Liver (tissue), 8 donors: ENCODE measurements at regions not wholly inside any gene's neighbourhood (a gene's known extent, or its start where the extent isn't known, plus 50 kb on each side); places are given as distances from the start of the nearest gene placed in this dataset.

ENCODE experiments used
- DNase-seq: peaks from one replicate; pipeline ENCODE4 v3.0.0-alpha.2; 2017; ENCODE audit warnings: low spot score
- H3K27ac ChIP-seq, 2 donors: one replicate each; pipeline ENCODE4 v1.7.0; 2013; ENCODE audit warnings: inconsistent platforms in 2 of 2, low read length in 2 of 2, control low read depth in 1 of 2, low read depth in 1 of 2, mild to moderate bottlenecking in 1 of 2
- H3K27me3 ChIP-seq, 4 donors: one replicate each; pipeline versions ENCODE4 v1.6.1 to v1.7.0; 2013; ENCODE audit warnings: low read length in 3 of 4, inconsistent platforms in 1 of 4, mild to moderate bottlenecking in 1 of 4, moderate library complexity in 1 of 4; ENCODE audit not compliant: control insufficient read depth in 4 of 4, insufficient read depth in 4 of 4
- H3K36me3 ChIP-seq, 4 donors: one replicate each; pipeline versions ENCODE4 v1.6.1 to v1.7.0; 2013; ENCODE audit warnings: low read length in 3 of 4, mild to moderate bottlenecking in 3 of 4, low read depth in 1 of 4, moderate library complexity in 1 of 4; ENCODE audit not compliant: control insufficient read depth in 4 of 4, insufficient read depth in 3 of 4
- H3K4me1 ChIP-seq, 4 donors: one replicate each; pipeline versions ENCODE4 v1.6.1 to v1.7.0; 2013; ENCODE audit warnings: low read length in 3 of 4, mild to moderate bottlenecking in 3 of 4, moderate library complexity in 1 of 4; ENCODE audit not compliant: control insufficient read depth in 4 of 4, insufficient read depth in 4 of 4
- H3K4me3 ChIP-seq, 3 donors: one replicate each; pipeline versions ENCODE4 v1.6.1 to v1.7.0; 2013; ENCODE audit warnings: low read length in 3 of 3, control low read depth in 1 of 3, low read depth in 1 of 3, mild to moderate bottlenecking in 1 of 3
- H3K9ac ChIP-seq, 2 donors: one replicate each; pipeline ENCODE4 v1.7.0; 2013; ENCODE audit warnings: low read length in 2 of 2, mild to moderate bottlenecking in 2 of 2, moderate library complexity in 2 of 2, control low read depth in 1 of 2, low read depth in 1 of 2
- H3K9me3 ChIP-seq, 4 donors: one replicate each; pipeline versions ENCODE4 v1.6.1 to v1.7.0; 2013; ENCODE audit warnings: low read length in 3 of 4; ENCODE audit not compliant: control insufficient read depth in 4 of 4
- CTCF ChIP-seq: fragments of 150-350 bp; IDR thresholded peaks from 2 replicates; pipeline ENCODE4 v1.5.1; 2017; ENCODE audit warnings: improper control_type of control experiment, low read depth, low read length; ENCODE audit not compliant: missing input control
- EGR1 ChIP-seq, 2 donors: IDR thresholded peaks; 2 replicates each; pipeline ENCODE4 v1.6.1; 2016 to 2018; ENCODE audit warnings: antibody characterized with exemption in 2 of 2, low read depth in 2 of 2
- FOXA1 ChIP-seq: IDR thresholded peaks from 2 replicates; pipeline ENCODE4 v1.6.1; 2016; ENCODE audit warnings: antibody characterized with exemption
- FOXA2 ChIP-seq: IDR thresholded peaks from 2 replicates; pipeline ENCODE4 v1.6.1; 2016; ENCODE audit warnings: antibody characterized with exemption
- GABPA ChIP-seq, 2 donors: IDR thresholded peaks in 1 of 2; conservative IDR thresholded peaks in 1 of 2; 2 replicates each; pipeline ENCODE4 v1.6.1; 2016; ENCODE audit warnings: antibody characterized with exemption in 2 of 2, mild to moderate bottlenecking in 1 of 2, moderate library complexity in 1 of 2
- HNF4A ChIP-seq, 2 donors: conservative IDR thresholded peaks; 2 replicates each; pipeline ENCODE4 v1.6.1; 2016; ENCODE audit warnings: antibody characterized with exemption in 2 of 2, mild to moderate bottlenecking in 2 of 2
- HNF4G ChIP-seq: IDR thresholded peaks from 2 replicates; pipeline ENCODE4 v1.6.1; 2016; ENCODE audit warnings: antibody characterized with exemption
- JUND ChIP-seq, 2 donors: IDR thresholded peaks; 2 replicates each; pipeline ENCODE4 v1.6.1; 2016; ENCODE audit warnings: antibody characterized with exemption in 2 of 2
- NR2F2 ChIP-seq: IDR thresholded peaks from 2 replicates; pipeline ENCODE4 v1.6.1; 2016; ENCODE audit warnings: antibody characterized with exemption
- RAD21 ChIP-seq, 2 donors: IDR thresholded peaks; 2 replicates each; pipeline ENCODE4 v1.6.1; 2016; ENCODE audit warnings: antibody characterized with exemption in 2 of 2, mild to moderate bottlenecking in 2 of 2
- RXRA ChIP-seq, 2 donors: IDR thresholded peaks; 2 replicates each; pipeline ENCODE4 v1.6.1; 2017 to 2018; ENCODE audit warnings: antibody characterized with exemption in 2 of 2, mild to moderate bottlenecking in 1 of 2
- SP1 ChIP-seq: IDR thresholded peaks from 2 replicates; pipeline ENCODE4 v1.6.1; 2018; ENCODE audit warnings: antibody characterized with exemption, mild to moderate bottlenecking
- TAF1 ChIP-seq: conservative IDR thresholded peaks from 2 replicates; pipeline ENCODE4 v1.6.1; 2016; ENCODE audit warnings: antibody characterized with exemption, mild to moderate bottlenecking
- YY1 ChIP-seq: IDR thresholded peaks from 2 replicates; pipeline ENCODE4 v1.6.1; 2016; ENCODE audit warnings: antibody characterized with exemption, mild to moderate bottlenecking
- WGBS: extraction: QIAGEN DNeasy Blood & Tissue Kit; methylation state at CpG from one replicate; pipeline ENCODE4 v1.1.7; 2013; 5-methylcytosine and 5-hydroxymethylcytosine counted together
- TF ChIP-seq, protein P1 (sequence below): IDR thresholded peaks from 2 replicates; pipeline ENCODE4 v1.6.1; 2016; ENCODE audit warnings: antibody characterized with exemption
- TF ChIP-seq, protein P2 (sequence below): IDR thresholded peaks from 2 replicates; pipeline ENCODE4 v1.6.1; 2016; ENCODE audit warnings: antibody characterized with exemption, mild to moderate bottlenecking
- TF ChIP-seq, protein P3 (sequence below): IDR thresholded peaks from 2 replicates; pipeline ENCODE4 v1.6.1; 2016; ENCODE audit warnings: antibody characterized with exemption
- TF ChIP-seq, protein P4 (sequence below): IDR thresholded peaks from 2 replicates; pipeline ENCODE4 v1.6.1; 2016; ENCODE audit warnings: antibody characterized with exemption
- donor health status: healthy.
- donor health status: healthy.
- donor health status: healthy.
- donor health status: healthy.
- donor health status: healthy.

DNA sequence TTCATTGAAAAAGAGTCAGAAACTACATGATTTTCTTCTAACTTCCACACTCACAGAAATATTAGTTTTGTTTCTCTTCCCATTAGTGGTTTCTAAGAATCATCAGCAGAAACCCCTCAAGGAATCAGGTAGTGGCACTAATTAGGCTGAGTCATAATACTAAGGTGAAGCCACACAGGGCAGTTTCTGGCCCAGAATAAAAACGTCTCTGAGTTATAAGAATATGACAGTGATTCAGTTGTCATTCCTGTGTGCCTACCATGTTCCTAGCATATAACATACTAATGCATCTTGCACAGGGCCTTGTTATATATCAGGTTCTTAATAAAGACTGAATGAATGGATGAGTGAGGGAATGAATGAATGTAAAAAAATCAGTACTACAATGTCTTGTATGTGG lies 206.0 kb upstream of the PLEKHG7 start:
- WGBS, result 80% methylated on average over 1 of the region's 1 CpG
- no peak for TF ChIP-seq EGR1 (IDR thresholded peaks at IDR 0.05; ENCODE audit: low read depth in 2 of 2)
- TF ChIP-seq, protein P1, sequence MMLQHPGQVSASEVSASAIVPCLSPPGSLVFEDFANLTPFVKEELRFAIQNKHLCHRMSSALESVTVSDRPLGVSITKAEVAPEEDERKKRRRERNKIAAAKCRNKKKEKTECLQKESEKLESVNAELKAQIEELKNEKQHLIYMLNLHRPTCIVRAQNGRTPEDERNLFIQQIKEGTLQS, result no peak
- no peak for TF ChIP-seq YY1
- TF ChIP-seq TAF1, result no peak
- TF ChIP-seq, protein P2, sequence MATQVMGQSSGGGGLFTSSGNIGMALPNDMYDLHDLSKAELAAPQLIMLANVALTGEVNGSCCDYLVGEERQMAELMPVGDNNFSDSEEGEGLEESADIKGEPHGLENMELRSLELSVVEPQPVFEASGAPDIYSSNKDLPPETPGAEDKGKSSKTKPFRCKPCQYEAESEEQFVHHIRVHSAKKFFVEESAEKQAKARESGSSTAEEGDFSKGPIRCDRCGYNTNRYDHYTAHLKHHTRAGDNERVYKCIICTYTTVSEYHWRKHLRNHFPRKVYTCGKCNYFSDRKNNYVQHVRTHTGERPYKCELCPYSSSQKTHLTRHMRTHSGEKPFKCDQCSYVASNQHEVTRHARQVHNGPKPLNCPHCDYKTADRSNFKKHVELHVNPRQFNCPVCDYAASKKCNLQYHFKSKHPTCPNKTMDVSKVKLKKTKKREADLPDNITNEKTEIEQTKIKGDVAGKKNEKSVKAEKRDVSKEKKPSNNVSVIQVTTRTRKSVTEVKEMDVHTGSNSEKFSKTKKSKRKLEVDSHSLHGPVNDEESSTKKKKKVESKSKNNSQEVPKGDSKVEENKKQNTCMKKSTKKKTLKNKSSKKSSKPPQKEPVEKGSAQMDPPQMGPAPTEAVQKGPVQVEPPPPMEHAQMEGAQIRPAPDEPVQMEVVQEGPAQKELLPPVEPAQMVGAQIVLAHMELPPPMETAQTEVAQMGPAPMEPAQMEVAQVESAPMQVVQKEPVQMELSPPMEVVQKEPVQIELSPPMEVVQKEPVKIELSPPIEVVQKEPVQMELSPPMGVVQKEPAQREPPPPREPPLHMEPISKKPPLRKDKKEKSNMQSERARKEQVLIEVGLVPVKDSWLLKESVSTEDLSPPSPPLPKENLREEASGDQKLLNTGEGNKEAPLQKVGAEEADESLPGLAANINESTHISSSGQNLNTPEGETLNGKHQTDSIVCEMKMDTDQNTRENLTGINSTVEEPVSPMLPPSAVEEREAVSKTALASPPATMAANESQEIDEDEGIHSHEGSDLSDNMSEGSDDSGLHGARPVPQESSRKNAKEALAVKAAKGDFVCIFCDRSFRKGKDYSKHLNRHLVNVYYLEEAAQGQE, result no peak
- TF ChIP-seq JUND (IDR thresholded peaks at IDR 0.05), result no peak
- TF ChIP-seq FOXA1, result no peak
- no peak for TF ChIP-seq CTCF
- TF ChIP-seq RAD21 (IDR thresholded peaks at IDR 0.05), result no peak
- TF ChIP-seq FOXA2, result no peak
- TF ChIP-seq, protein P3, sequence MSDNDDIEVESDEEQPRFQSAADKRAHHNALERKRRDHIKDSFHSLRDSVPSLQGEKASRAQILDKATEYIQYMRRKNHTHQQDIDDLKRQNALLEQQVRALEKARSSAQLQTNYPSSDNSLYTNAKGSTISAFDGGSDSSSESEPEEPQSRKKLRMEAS, result no peak
- TF ChIP-seq RXRA (IDR thresholded peaks at IDR 0.05), result no peak
- TF ChIP-seq NR2F2, result no peak
- no peak for TF ChIP-seq HNF4A (conservative IDR thresholded peaks at IDR 0.05)
- TF ChIP-seq SP1, result no peak
- TF ChIP-seq GABPA (IDR thresholded peaks at IDR 0.05 in 1 of 2, conservative IDR thresholded peaks at IDR 0.05 in 1 of 2), result no peak
- TF ChIP-seq HNF4G, result no peak
- TF ChIP-seq, protein P4, sequence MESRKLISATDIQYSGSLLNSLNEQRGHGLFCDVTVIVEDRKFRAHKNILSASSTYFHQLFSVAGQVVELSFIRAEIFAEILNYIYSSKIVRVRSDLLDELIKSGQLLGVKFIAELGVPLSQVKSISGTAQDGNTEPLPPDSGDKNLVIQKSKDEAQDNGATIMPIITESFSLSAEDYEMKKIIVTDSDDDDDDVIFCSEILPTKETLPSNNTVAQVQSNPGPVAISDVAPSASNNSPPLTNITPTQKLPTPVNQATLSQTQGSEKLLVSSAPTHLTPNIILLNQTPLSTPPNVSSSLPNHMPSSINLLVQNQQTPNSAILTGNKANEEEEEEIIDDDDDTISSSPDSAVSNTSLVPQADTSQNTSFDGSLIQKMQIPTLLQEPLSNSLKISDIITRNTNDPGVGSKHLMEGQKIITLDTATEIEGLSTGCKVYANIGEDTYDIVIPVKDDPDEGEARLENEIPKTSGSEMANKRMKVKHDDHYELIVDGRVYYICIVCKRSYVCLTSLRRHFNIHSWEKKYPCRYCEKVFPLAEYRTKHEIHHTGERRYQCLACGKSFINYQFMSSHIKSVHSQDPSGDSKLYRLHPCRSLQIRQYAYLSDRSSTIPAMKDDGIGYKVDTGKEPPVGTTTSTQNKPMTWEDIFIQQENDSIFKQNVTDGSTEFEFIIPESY, result no peak
- H3K4me3 ChIP-seq, result no peak overlapping the region
- no peaks in the 10 kb centered on the region for H3K36me3 ChIP-seq
- H3K27ac ChIP-seq, result no peak overlapping the region
- no peak for DNase-seq
- H3K27me3 ChIP-seq, result no peaks in the 10 kb centered on the region
- no peak overlapping the region for H3K9ac ChIP-seq
- H3K4me1 ChIP-seq, result peaks cover 0 to 13% (median 2%) of the 10 kb centered on the region in 4 donors
- no peaks in the 10 kb centered on the region for H3K9me3 ChIP-seq

DNA sequence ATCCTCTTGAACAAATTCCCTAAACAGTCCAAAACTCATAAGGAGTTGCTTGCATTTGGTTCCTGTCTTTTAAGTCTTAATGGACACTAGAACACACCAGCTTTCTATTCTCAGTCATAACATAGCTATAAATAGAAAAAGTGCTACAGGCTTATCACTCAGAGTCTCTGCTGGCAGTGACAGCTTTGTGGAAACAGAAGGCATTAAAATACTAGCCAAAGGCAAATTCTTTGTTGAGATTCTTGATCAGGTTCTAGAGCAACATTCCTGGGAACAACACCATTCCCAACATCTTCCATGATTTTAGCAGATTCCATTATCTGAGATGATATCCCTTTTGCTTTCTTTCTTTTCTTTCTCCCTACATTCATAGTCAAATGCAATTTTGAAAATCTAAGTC lies 207.7 kb upstream of the PLEKHG7 start:
- no peak overlapping the region for H3K9ac ChIP-seq
- H3K36me3 ChIP-seq, result no peaks in the 10 kb centered on the region
- H3K4me1 ChIP-seq, result peaks cover 0 to 7% (median 2%) of the 10 kb centered on the region in 4 donors
- no peak overlapping the region for H3K27ac ChIP-seq
- H3K27me3 ChIP-seq, result no peaks in the 10 kb centered on the region
- DNase-seq, result no peak
- no peak overlapping the region for H3K4me3 ChIP-seq
- H3K9me3 ChIP-seq, result no peaks in the 10 kb centered on the region
- TF ChIP-seq CTCF (no peak), TAF1 (no peak), FOXA2 (no peak), FOXA1 (no peak)
- TF ChIP-seq, protein P3, result no peak
- TF ChIP-seq, protein P4, result no peak
